ENCODE measurements at regions not wholly inside any gene's neighbourhood (a gene's known extent, or its start where the extent isn't known, plus 50 kb on each side); places are given as distances from the start of the nearest gene placed in this dataset.

DNA sequence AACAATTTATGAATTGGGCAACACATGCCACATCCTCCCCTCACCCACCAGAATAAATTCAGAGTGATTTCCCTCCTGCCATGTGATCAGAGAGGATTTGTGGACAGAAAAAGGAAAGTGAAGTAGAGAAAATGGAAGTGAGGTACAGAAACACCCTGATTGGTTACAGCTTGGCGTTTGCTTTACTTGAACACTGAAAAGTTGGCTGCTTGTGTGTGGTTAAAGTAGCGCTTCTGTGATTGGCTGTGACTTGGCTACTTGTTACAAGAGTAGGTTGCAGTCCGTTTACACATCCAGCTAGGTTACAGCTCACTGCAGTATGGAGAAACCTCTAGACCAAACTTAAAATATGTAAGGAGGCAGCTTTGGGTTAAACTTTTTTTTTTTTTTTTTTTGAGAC is 205.2 kb upstream of the ZNF608 start:
- no peak for ATAC-seq
- DNase-seq: no peak
- 92 to 98% (median 94%) methylated on average over 3 of the region's 3 CpGs for WGBS, 4 donors
- H3K27ac ChIP-seq: no peak overlapping the region
- no peak overlapping the region for H3K4me3 ChIP-seq
- intact Hi-C loops (cut with DNase I): no loop called here
- H3K27me3 ChIP-seq: no peaks in the 10 kb centered on the region
- H3K9me3 ChIP-seq: no peaks in the 10 kb centered on the region
- no peak for TF ChIP-seq POLR2A (IDR thresholded peaks at IDR 0.05)
- TF ChIP-seq, protein P1, sequence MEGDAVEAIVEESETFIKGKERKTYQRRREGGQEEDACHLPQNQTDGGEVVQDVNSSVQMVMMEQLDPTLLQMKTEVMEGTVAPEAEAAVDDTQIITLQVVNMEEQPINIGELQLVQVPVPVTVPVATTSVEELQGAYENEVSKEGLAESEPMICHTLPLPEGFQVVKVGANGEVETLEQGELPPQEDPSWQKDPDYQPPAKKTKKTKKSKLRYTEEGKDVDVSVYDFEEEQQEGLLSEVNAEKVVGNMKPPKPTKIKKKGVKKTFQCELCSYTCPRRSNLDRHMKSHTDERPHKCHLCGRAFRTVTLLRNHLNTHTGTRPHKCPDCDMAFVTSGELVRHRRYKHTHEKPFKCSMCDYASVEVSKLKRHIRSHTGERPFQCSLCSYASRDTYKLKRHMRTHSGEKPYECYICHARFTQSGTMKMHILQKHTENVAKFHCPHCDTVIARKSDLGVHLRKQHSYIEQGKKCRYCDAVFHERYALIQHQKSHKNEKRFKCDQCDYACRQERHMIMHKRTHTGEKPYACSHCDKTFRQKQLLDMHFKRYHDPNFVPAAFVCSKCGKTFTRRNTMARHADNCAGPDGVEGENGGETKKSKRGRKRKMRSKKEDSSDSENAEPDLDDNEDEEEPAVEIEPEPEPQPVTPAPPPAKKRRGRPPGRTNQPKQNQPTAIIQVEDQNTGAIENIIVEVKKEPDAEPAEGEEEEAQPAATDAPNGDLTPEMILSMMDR (IDR thresholded peaks at IDR 0.05): no peak
- H3K4me1 ChIP-seq: peaks cover 0 to 11% (median 6%) of the 10 kb centered on the region in 12 donors
- H3K36me3 ChIP-seq: no peaks in the 10 kb centered on the region

DNA sequence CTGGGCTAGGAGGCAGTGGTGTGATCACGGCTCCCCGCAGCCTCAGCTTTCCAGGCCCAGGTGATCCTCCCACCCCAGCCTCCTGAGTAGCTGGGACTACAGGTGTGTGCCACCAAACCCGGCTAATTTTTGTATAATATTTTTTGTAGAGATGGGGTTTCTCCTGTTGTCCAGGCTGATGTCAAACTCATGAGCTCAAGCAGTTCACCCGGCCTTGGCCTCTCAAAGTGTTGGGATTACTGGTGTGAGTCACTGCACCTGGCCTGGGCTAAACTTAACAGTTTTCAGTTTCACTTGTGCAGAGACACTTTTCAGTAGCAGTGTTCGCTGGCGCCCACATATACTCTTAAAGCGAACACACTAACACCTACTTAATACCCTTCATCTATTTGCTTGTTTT is 205.6 kb upstream of the ZNF608 start:
- Histone ChIP-seq H3K27ac (no peak overlapping the region), H3K36me3 (no peaks in the 10 kb centered on the region), H3K27me3 (no peaks in the 10 kb centered on the region), H3K4me1 (peaks cover 0 to 11% (median 6%) of the 10 kb centered on the region in 12 donors), H3K4me3 (no peak overlapping the region), H3K9me3 (no peaks in the 10 kb centered on the region)
- ATAC-seq (no peak), DNase-seq (no peak)
- intact Hi-C loops (cut with DNase I): no loop called here
- TF ChIP-seq POLR2A (IDR thresholded peaks at IDR 0.05): no peak
- TF ChIP-seq, protein P1 (IDR thresholded peaks at IDR 0.05): no peak
- 96 to 99% (median 97%) methylated on average over 7 of the region's 7 CpGs for WGBS, 4 donors

DNA sequence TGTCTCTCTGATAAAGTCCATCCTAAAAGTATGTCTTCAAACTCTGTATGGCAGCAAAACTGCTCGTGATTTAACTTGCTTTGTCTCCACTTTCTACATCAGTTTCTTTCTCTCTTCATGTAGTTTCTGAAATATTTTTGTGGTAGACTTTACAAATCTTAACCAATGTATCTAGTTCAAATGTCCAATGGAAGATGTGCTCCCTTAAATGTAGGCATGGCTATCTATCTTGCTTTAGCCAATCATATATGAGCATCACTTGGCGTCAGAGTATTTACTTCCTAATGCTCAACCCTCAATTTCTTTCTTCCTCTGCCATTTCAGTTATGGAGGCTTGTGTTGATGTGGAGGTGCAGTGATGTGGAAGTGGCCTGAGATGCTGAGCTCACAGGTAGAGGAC is 206.1 kb upstream of the ZNF608 start:
- Histone ChIP-seq H3K36me3 (no peaks in the 10 kb centered on the region), H3K9me3 (no peaks in the 10 kb centered on the region), H3K4me3 (no peak overlapping the region), H3K27me3 (no peaks in the 10 kb centered on the region), H3K4me1 (peaks cover 0 to 11% (median 6%) of the 10 kb centered on the region in 12 donors), H3K27ac (no peak overlapping the region)
- intact Hi-C loops (cut with DNase I): no loop called here
- ATAC-seq (no peak), DNase-seq (no peak)
- TF ChIP-seq, protein P1 (IDR thresholded peaks at IDR 0.05): no peak
- TF ChIP-seq POLR2A (IDR thresholded peaks at IDR 0.05): no peak
- 87 to 95% (median 91%) methylated on average over 2 of the region's 2 CpGs for WGBS, 4 donors

DNA sequence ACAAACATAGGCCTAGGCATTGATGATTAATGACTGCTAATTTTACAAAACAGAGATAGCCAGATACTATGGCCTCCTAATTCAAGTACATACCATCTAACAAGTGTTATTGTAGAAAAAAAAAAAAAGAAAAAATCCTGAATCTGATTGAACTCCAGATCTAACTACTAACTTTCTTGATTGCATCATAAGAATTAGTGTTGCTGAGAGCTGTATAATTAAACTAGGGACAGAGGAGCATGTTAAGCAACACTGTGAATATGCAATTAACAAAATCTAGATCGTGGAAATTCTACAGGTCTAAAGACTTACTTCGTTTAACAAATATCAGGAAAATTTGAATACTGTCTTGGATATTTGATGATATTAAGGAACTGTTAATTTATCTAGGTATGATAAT is 208.3 kb upstream of the ZNF608 start:
- Histone ChIP-seq H3K4me3 (no peak overlapping the region), H3K9me3 (no peaks in the 10 kb centered on the region), H3K27me3 (no peaks in the 10 kb centered on the region), H3K36me3 (no peaks in the 10 kb centered on the region), H3K4me1 (peaks cover 0 to 4% (median 0%) of the 10 kb centered on the region in 12 donors), H3K27ac (no peak overlapping the region)
- 95 to 98% (median 97%) methylated on average over 2 of the region's 2 CpGs for WGBS, 4 donors
- DNase-seq (no peak), ATAC-seq (no peak)
- TF ChIP-seq POLR2A (IDR thresholded peaks at IDR 0.05): no peak
- intact Hi-C loops (cut with DNase I): no loop called here

DNA sequence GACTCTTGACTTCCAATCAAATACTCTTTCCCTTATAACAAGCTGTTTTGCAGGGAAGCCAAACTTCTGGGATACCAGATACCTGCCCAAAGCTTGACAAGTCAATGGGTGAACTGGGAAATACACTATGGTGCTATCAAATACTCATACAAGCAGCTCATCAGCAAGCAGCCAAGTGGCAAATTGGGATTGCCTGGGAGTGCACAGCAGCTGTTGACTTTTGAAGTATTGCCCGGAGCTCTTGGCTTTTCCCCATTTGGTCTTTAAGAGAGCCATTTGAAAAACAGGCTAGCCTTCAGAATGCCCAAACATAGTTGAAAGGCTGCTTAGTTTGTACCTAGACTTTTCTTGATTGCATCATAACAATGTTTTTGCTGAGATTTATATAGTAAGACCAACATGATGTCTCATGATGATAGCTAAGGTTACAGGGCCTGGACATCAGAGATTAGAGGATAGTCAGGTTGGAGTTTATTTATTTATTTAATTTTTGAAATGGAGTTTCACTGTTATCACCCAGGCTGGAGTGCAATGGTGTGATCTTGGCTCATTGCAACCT is 210.1 kb upstream of the ZNF608 start:
- intact Hi-C loops (cut with DNase I): no loop called here
- DNase-seq (no peak), ATAC-seq (no peak)
- no peaks in the 10 kb centered on the region for H3K27me3 ChIP-seq
- no peaks in the 10 kb centered on the region for H3K9me3 ChIP-seq
- no peak overlapping the region for H3K4me3 ChIP-seq
- 75 to 89% (median 85%) methylated on average over 1 of the region's 1 CpG for WGBS, 4 donors
- no peak overlapping the region for H3K27ac ChIP-seq
- no peaks in the 10 kb centered on the region for H3K36me3 ChIP-seq
- no peak for TF ChIP-seq POLR2A (IDR thresholded peaks at IDR 0.05)
- TF ChIP-seq, protein P1 (IDR thresholded peaks at IDR 0.05): no peak
- H3K4me1 ChIP-seq: no peaks in the 10 kb centered on the region
